A549 (cell line): ENCODE measurements at regions not wholly inside any gene's neighbourhood (a gene's known extent, or its start where the extent isn't known, plus 50 kb on each side); places are given as distances from the start of the nearest gene placed in this dataset.

ENCODE experiments used
- ATAC-seq, 2 experiments: fragments of 200-7000 bp in 1 of 2; fragments of >200 bp in 1 of 2; cut with Nextera tagmentation in 1 of 2; cut with Tn5 transposase in 1 of 2; 3 replicates each; pipeline versions ENCODE4 v1.8.0 to v1.9.1; 2018 to 2020; ENCODE audit warnings: mild to moderate bottlenecking in 1 of 2, moderate library complexity in 1 of 2
- CTCF ChIA-PET: fragments of 300-600 bp; sonication (Branson Sonifier 250); formaldehyde crosslinking; extraction: SDS; loops from one replicate; lab custom pipeline; 2021; ENCODE audit warnings: antibody characterized with exemption, inconsistent platforms; lab: Yijun Ruan, JAX
- POLR2A ChIA-PET: fragments of 350-600 bp; formaldehyde crosslinking; extraction: SDS; loops from one replicate; lab custom pipeline; 2021; ENCODE audit warnings: antibody characterized with exemption, inconsistent platforms; lab: Yijun Ruan, JAX
- DNase-seq, 2 experiments: peaks; one replicate each; pipeline versions ENCODE4 v3.0.0 to v3.0.0-alpha.2; 2011 to 2016; ENCODE audit warnings: low read depth in 1 of 2, low spot score in 1 of 2
- FAIRE-seq: peaks from 2 replicates; lab custom pipeline; 2011; peaks lifted over from hg19 to GRCh38; lab: Jason Lieb, UNC
- H3K27ac ChIP-seq, 2 experiments: fragments of >200 bp; sonication (Bioruptor Twin); formaldehyde crosslinking; 3 replicates each; pipeline ENCODE4 v1.5.1; 2016 to 2017
- H3K4me1 ChIP-seq: fragments of >200 bp; sonication (Bioruptor Twin); formaldehyde crosslinking; 3 replicates; pipeline ENCODE4 v1.6.1; 2016
- H3K4me2 ChIP-seq: fragments of >200 bp; sonication (Bioruptor Twin); formaldehyde crosslinking; 3 replicates; pipeline ENCODE4 v1.6.1; 2016
- H3K4me3 ChIP-seq: fragments of >200 bp; sonication (Bioruptor Twin); formaldehyde crosslinking; 3 replicates; pipeline ENCODE4 v1.5.1; 2016
- H3K9me3 ChIP-seq: fragments of >200 bp; sonication (Bioruptor Twin); formaldehyde crosslinking; 3 replicates; pipeline ENCODE4 v1.6.1; 2016
- ATOH8 ChIP-seq: fragments of 250-450 bp; sonication (Bioruptor Pico); IDR thresholded peaks from 2 replicates; pipeline ENCODE4 v1.5.0; 2020; ENCODE audit warnings: low read depth, mild to moderate bottlenecking, moderate library complexity
- BHLHE40 ChIP-seq: IDR thresholded peaks from 2 replicates; pipeline ENCODE4 v1.6.1; 2012; ENCODE audit warnings: low read depth, low read length, inconsistent platforms
- CBX2 ChIP-seq: fragments of 200-600 bp; sonication (generic); IDR thresholded peaks from 2 replicates; pipeline ENCODE4 v1.6.1; 2016; ENCODE audit warnings: low read depth, mild to moderate bottlenecking, borderline replicate concordance
- CHD2 ChIP-seq: fragments of 150-350 bp; IDR thresholded peaks from 2 replicates; pipeline ENCODE4 v1.6.1; 2014; ENCODE audit warnings: low read length; ENCODE audit not compliant: partially characterized antibody
- CHD4 ChIP-seq: fragments of 200-600 bp; sonication (generic); IDR thresholded peaks from 2 replicates; pipeline ENCODE4 v1.6.1; 2016; ENCODE audit warnings: antibody characterized with exemption, mild to moderate bottlenecking, borderline replicate concordance
- EHF ChIP-seq: fragments of 250-450 bp; sonication (Bioruptor Pico); IDR thresholded peaks from 2 replicates; pipeline ENCODE4 v1.5.0; 2020; ENCODE audit warnings: mild to moderate bottlenecking
- EHMT2 ChIP-seq: fragments of 200-600 bp; sonication (generic); IDR thresholded peaks from 2 replicates; pipeline ENCODE4 v1.6.1; 2016; ENCODE audit warnings: antibody characterized with exemption, low read depth, mild to moderate bottlenecking, moderate library complexity
- ELK1 ChIP-seq: fragments of 150-350 bp; IDR thresholded peaks from 2 replicates; pipeline ENCODE4 v1.6.1; 2014; ENCODE audit warnings: low read depth, mild to moderate bottlenecking, low read length
- EP300 ChIP-seq, 2 experiments: fragments of >200 bp; sonication (Bioruptor Twin); formaldehyde crosslinking; IDR thresholded peaks; 2 replicates in 1 of 2; 3 replicates in 1 of 2; pipeline ENCODE4 v1.6.1; 2016 to 2017
- ESRRA ChIP-seq: fragments of 150-350 bp; IDR thresholded peaks from 2 replicates; pipeline ENCODE4 v1.6.1; 2014; ENCODE audit warnings: mild to moderate bottlenecking, low read length, borderline replicate concordance
- FOSL2 ChIP-seq, 2 experiments: fragments of 450-650 bp in 1 of 2; fragments of >200 bp in 1 of 2; sonication (Bioruptor Twin) in 1 of 2; formaldehyde crosslinking; IDR thresholded peaks; 2 replicates each; pipeline versions ENCODE4 v1.5.0 to v1.6.1; 2016 to 2020; ENCODE audit warnings: mild to moderate bottlenecking in 1 of 2, moderate library complexity in 1 of 2
- HEYL ChIP-seq: fragments of 250-450 bp; sonication (Bioruptor Pico); IDR thresholded peaks from 2 replicates; pipeline ENCODE4 v1.8.0; 2021; ENCODE audit warnings: mild to moderate bottlenecking, moderate library complexity
- MAZ ChIP-seq: fragments of 150-350 bp; IDR thresholded peaks from 2 replicates; pipeline ENCODE4 v1.6.1; 2014; ENCODE audit warnings: antibody characterized with exemption, low read depth, low read length, borderline replicate concordance
- NR3C1 ChIP-seq: fragments of >200 bp; sonication (Bioruptor Twin); formaldehyde crosslinking; IDR thresholded peaks from 3 replicates; pipeline ENCODE4 v1.6.1; 2017
- PBX3 ChIP-seq: IDR thresholded peaks from 2 replicates; pipeline ENCODE4 v1.6.1; 2012
- REST ChIP-seq: fragments of 200-600 bp; sonication (generic); IDR thresholded peaks from 2 replicates; pipeline ENCODE4 v1.6.1; 2016; ENCODE audit warnings: antibody characterized with exemption, mild to moderate bottlenecking, moderate library complexity
- SMC3 ChIP-seq: fragments of >200 bp; sonication (Bioruptor Twin); formaldehyde crosslinking; IDR thresholded peaks from 3 replicates; pipeline ENCODE4 v1.6.1; 2018; ENCODE audit warnings: inconsistent platforms
- SREBF2 ChIP-seq: fragments of 450-650 bp; IDR thresholded peaks from 2 replicates; pipeline ENCODE4 v1.6.1; 2014; ENCODE audit warnings: mild to moderate bottlenecking, moderate library complexity
- ZC3H11A ChIP-seq: fragments of 450-650 bp; IDR thresholded peaks from 2 replicates; pipeline ENCODE4 v1.6.1; 2014; ENCODE audit warnings: antibody characterized with exemption, mild to moderate bottlenecking
- ZFP36 ChIP-seq: fragments of 450-650 bp; IDR thresholded peaks from 2 replicates; pipeline ENCODE4 v1.6.1; 2014; ENCODE audit warnings: borderline replicate concordance; ENCODE audit not compliant: partially characterized antibody
- ZNF302 ChIP-seq: fragments of 250-450 bp; sonication (Bioruptor Pico); IDR thresholded peaks from 2 replicates; pipeline ENCODE4 v1.9.0; 2021; ENCODE audit warnings: inconsistent platforms, mild to moderate bottlenecking, moderate library complexity
- ZSCAN20 ChIP-seq: fragments of 250-450 bp; sonication (Bioruptor Pico); IDR thresholded peaks from 2 replicates; pipeline ENCODE4 v1.8.0; 2022; ENCODE audit warnings: mild to moderate bottlenecking, moderate library complexity
- WGBS: methylation state at CpG from one replicate; pipeline ENCODE4 v1.1.6; 2017; ENCODE audit errors: missing lambda C conversion rate; 5-methylcytosine and 5-hydroxymethylcytosine counted together

- Histone ChIP-seq H3K4me1 (no peaks in the 10 kb centered on the region), H3K4me3 (no peak overlapping the region), H3K4me2 (no peak overlapping the region), H3K27ac (no peak overlapping the region), H3K9me3 (no peaks in the 10 kb centered on the region)
- DNase-seq, result no peak
- no peak for FAIRE-seq
- ChIA-PET POLR2A (no interaction called here), CTCF (no interaction called here)
- no peak for TF ChIP-seq MAZ
- TF ChIP-seq CHD2, result no peak
- no peak for TF ChIP-seq BHLHE40
- no peak for TF ChIP-seq PBX3
- TF ChIP-seq ZC3H11A, result no peak
- ATAC-seq, result no peak
These were observed 81.4 kb downstream of the DDIT4L start for GRCh38 chr4:100108869-100109268.

GRCh38 chr4:100106982-100107381 lies 83.3 kb downstream of the DDIT4L start:
- Histone ChIP-seq H3K4me2 (no peak overlapping the region), H3K9me3 (no peaks in the 10 kb centered on the region), H3K4me1 (no peaks in the 10 kb centered on the region), H3K4me3 (no peak overlapping the region), H3K27ac (no peak overlapping the region)
- ChIA-PET POLR2A (no interaction called here), CTCF (no interaction called here)
- no peak for TF ChIP-seq NR3C1
- TF ChIP-seq ATOH8 (CRISPR knock-in tag), result no peak
- TF ChIP-seq CBX2, result no peak
- TF ChIP-seq ESRRA, result no peak
- no peak for TF ChIP-seq EHMT2
- no peak for TF ChIP-seq ZSCAN20 (CRISPR knock-in tag)
- no peak for TF ChIP-seq FOSL2 (IDR thresholded peaks at IDR 0.05)
- no peak for TF ChIP-seq FOSL2 (CRISPR knock-in tag; IDR thresholded peaks at IDR 0.05)
- TF ChIP-seq REST, result no peak
- TF ChIP-seq SMC3, result no peak
- no peak for TF ChIP-seq CHD4
- TF ChIP-seq ZNF302 (CRISPR knock-in tag), result no peak
- TF ChIP-seq EP300 (IDR thresholded peaks at IDR 0.05), result no peak
- no peak for TF ChIP-seq SREBF2
- TF ChIP-seq ZFP36, result no peak
- TF ChIP-seq HEYL (CRISPR knock-in tag), result no peak
- TF ChIP-seq ELK1, result no peak
- TF ChIP-seq EHF, result no peak
- WGBS, result 0% methylated on average over 1 of the region's 1 CpG
- ATAC-seq (no peak), FAIRE-seq (no peak), DNase-seq (no peak)
